H1 (cell line): ENCODE measurements at regions not wholly inside any gene's neighbourhood (a gene's known extent, or its start where the extent isn't known, plus 50 kb on each side); places are given as distances from the start of the nearest gene placed in this dataset.

ENCODE experiments used
- CHD2 ChIP-seq: IDR thresholded peaks from 2 replicates; pipeline ENCODE4 v1.6.1; 2012; ENCODE audit warnings: low read length, improper control_type of control experiment
- CREB1 ChIP-seq: IDR thresholded peaks from 2 replicates; pipeline ENCODE4 v1.6.1; 2012; ENCODE audit warnings: inconsistent platforms
- FOSL1 ChIP-seq: IDR thresholded peaks from 2 replicates; pipeline ENCODE4 v1.6.1; 2011; ENCODE audit warnings: mild to moderate bottlenecking, low read depth, low read length, moderate library complexity; ENCODE audit not compliant: insufficient read depth
- GTF2F1 ChIP-seq: IDR thresholded peaks from 2 replicates; pipeline ENCODE4 v1.6.1; 2012; ENCODE audit warnings: low read depth, low read length, improper control_type of control experiment, borderline replicate concordance
- HDAC6 ChIP-seq: IDR thresholded peaks from one replicate; pipeline ENCODE4 v1.7.1; 2012; ENCODE audit warnings: low read depth, mild to moderate bottlenecking, inconsistent platforms, low read length, moderate library complexity
- JUND ChIP-seq: IDR thresholded peaks from 2 replicates; pipeline ENCODE4 v1.6.1; 2011; ENCODE audit warnings: mild to moderate bottlenecking, improper control_type of control experiment, low read length
- KDM1A ChIP-seq: fragments of 200-600, 300-600 bp; sonication (generic); IDR thresholded peaks from 2 replicates; pipeline ENCODE4 v1.7.1; 2016; ENCODE audit warnings: mild to moderate bottlenecking, low read length, borderline replicate concordance
- NRF1 ChIP-seq: IDR thresholded peaks from 2 replicates; pipeline ENCODE4 v1.6.1; 2011; ENCODE audit warnings: mild to moderate bottlenecking, low read depth, low read length, improper control_type of control experiment
- POLR2AphosphoS5 ChIP-seq: IDR thresholded peaks from 2 replicates; pipeline ENCODE4 v1.6.1; 2011; ENCODE audit warnings: low read depth, low read length
- SIX5 ChIP-seq: IDR thresholded peaks from 2 replicates; pipeline ENCODE4 v1.6.1; 2011; ENCODE audit warnings: mild to moderate bottlenecking, low read depth, low read length
- SP4 ChIP-seq: IDR thresholded peaks from 2 replicates; pipeline ENCODE4 v1.6.1; 2012; ENCODE audit warnings: low read length, inconsistent platforms
- SUZ12 ChIP-seq: fragments of 200-600 bp; sonication (generic); IDR thresholded peaks from 2 replicates; pipeline ENCODE4 v1.6.1; 2012; ENCODE audit warnings: mild to moderate bottlenecking, inconsistent platforms, low read length, moderate library complexity, mixed read lengths
- TBP ChIP-seq: IDR thresholded peaks from 2 replicates; pipeline ENCODE4 v1.6.1; 2011; ENCODE audit warnings: low read depth, low read length, improper control_type of control experiment
- TCF12 ChIP-seq: IDR thresholded peaks from 2 replicates; pipeline ENCODE4 v1.6.1; 2011; ENCODE audit warnings: low read depth, mild to moderate bottlenecking, low read length
- TF ChIP-seq, protein P1 (sequence below): fragments of 300-600 bp; sonication (generic); IDR thresholded peaks from 2 replicates; pipeline ENCODE4 v1.7.1; 2012; ENCODE audit warnings: low read length, moderate library complexity, mild to moderate bottlenecking, inconsistent platforms; ENCODE audit not compliant: insufficient replicate concordance

DNA sequence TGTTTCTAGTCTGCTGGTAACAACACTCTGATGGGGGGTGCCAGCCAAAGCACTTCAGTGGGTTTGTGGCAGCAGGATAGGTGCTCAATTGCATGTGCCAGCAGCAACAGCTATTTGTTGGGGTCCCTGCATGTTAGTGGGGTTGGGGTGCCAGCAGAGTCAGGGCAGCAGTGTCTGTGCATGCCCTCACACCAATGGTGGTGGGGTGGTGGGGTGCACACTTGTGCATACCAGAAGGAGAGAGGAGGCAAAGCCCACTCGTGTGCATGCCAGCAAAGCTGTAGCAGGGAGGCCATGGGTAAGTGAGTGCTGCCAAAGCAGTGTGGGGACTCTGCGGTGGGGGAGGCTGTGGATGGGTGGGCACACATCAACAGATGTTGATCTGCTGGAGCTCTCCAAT lies 232.2 kb downstream of the GABRG2 start (continued):
- TF ChIP-seq, protein P1, sequence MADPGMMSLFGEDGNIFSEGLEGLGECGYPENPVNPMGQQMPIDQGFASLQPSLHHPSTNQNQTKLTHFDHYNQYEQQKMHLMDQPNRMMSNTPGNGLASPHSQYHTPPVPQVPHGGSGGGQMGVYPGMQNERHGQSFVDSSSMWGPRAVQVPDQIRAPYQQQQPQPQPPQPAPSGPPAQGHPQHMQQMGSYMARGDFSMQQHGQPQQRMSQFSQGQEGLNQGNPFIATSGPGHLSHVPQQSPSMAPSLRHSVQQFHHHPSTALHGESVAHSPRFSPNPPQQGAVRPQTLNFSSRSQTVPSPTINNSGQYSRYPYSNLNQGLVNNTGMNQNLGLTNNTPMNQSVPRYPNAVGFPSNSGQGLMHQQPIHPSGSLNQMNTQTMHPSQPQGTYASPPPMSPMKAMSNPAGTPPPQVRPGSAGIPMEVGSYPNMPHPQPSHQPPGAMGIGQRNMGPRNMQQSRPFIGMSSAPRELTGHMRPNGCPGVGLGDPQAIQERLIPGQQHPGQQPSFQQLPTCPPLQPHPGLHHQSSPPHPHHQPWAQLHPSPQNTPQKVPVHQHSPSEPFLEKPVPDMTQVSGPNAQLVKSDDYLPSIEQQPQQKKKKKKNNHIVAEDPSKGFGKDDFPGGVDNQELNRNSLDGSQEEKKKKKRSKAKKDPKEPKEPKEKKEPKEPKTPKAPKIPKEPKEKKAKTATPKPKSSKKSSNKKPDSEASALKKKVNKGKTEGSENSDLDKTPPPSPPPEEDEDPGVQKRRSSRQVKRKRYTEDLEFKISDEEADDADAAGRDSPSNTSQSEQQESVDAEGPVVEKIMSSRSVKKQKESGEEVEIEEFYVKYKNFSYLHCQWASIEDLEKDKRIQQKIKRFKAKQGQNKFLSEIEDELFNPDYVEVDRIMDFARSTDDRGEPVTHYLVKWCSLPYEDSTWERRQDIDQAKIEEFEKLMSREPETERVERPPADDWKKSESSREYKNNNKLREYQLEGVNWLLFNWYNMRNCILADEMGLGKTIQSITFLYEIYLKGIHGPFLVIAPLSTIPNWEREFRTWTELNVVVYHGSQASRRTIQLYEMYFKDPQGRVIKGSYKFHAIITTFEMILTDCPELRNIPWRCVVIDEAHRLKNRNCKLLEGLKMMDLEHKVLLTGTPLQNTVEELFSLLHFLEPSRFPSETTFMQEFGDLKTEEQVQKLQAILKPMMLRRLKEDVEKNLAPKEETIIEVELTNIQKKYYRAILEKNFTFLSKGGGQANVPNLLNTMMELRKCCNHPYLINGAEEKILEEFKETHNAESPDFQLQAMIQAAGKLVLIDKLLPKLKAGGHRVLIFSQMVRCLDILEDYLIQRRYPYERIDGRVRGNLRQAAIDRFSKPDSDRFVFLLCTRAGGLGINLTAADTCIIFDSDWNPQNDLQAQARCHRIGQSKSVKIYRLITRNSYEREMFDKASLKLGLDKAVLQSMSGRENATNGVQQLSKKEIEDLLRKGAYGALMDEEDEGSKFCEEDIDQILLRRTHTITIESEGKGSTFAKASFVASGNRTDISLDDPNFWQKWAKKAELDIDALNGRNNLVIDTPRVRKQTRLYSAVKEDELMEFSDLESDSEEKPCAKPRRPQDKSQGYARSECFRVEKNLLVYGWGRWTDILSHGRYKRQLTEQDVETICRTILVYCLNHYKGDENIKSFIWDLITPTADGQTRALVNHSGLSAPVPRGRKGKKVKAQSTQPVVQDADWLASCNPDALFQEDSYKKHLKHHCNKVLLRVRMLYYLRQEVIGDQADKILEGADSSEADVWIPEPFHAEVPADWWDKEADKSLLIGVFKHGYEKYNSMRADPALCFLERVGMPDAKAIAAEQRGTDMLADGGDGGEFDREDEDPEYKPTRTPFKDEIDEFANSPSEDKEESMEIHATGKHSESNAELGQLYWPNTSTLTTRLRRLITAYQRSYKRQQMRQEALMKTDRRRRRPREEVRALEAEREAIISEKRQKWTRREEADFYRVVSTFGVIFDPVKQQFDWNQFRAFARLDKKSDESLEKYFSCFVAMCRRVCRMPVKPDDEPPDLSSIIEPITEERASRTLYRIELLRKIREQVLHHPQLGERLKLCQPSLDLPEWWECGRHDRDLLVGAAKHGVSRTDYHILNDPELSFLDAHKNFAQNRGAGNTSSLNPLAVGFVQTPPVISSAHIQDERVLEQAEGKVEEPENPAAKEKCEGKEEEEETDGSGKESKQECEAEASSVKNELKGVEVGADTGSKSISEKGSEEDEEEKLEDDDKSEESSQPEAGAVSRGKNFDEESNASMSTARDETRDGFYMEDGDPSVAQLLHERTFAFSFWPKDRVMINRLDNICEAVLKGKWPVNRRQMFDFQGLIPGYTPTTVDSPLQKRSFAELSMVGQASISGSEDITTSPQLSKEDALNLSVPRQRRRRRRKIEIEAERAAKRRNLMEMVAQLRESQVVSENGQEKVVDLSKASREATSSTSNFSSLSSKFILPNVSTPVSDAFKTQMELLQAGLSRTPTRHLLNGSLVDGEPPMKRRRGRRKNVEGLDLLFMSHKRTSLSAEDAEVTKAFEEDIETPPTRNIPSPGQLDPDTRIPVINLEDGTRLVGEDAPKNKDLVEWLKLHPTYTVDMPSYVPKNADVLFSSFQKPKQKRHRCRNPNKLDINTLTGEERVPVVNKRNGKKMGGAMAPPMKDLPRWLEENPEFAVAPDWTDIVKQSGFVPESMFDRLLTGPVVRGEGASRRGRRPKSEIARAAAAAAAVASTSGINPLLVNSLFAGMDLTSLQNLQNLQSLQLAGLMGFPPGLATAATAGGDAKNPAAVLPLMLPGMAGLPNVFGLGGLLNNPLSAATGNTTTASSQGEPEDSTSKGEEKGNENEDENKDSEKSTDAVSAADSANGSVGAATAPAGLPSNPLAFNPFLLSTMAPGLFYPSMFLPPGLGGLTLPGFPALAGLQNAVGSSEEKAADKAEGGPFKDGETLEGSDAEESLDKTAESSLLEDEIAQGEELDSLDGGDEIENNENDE, result no peak
- no peak for TF ChIP-seq JUND
- no peak for TF ChIP-seq CHD2
- no peak for TF ChIP-seq NRF1
- TF ChIP-seq SUZ12, result no peak
- TF ChIP-seq KDM1A, result no peak
- no peak for TF ChIP-seq FOSL1
- TF ChIP-seq TCF12, result no peak
- no peak for TF ChIP-seq HDAC6
- TF ChIP-seq POLR2AphosphoS5, result no peak
- TF ChIP-seq GTF2F1, result no peak
- TF ChIP-seq CREB1, result no peak
- no peak for TF ChIP-seq SIX5
- no peak for TF ChIP-seq TBP
- no peak for TF ChIP-seq SP4
